GM21390 (cell line): ENCODE measurements at regions not wholly inside any gene's neighbourhood (a gene's known extent, or its start where the extent isn't known, plus 50 kb on each side); places are given as distances from the start of the nearest gene placed in this dataset.
"Not testable (repeated sequence)": the region's sequence is repeated elsewhere in the genome, so short reads cannot be mapped to it uniquely, and the experiment has no call there.

ENCODE experiments used
- ATAC-seq: cut with Tn5 transposase; IDR thresholded peaks from one replicate; pipeline ENCODE4 v1.9.1; 2021; ENCODE audit not compliant: unreplicated experiment

DNA sequence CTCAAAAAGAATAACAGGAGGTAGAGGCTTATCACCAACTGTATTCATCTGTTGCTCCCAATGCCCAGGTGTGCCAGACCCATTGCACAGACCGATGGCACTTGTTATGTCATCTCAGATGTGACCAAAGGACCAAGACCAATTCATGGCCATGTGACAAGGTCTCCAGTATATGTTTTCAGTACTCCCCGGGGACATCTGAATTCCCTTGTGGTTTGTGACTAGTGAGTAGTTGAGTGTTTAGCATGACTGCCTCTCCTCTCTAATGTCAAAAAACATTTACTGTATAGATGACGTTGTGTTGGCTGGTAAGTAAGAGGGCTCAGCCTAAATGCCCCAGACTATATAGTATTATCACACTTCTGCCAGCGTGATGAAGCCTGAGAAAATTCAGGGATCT lies 202.1 kb upstream of the SMIM30 start:
- ATAC-seq: no peak

GRCh38 chr7:113314594-113314993 lies 196.2 kb upstream of the SMIM30 start:
- no peak for ATAC-seq

GRCh38 chr7:113308399-113308798 lies 190.0 kb upstream of the SMIM30 start:
- no peak for ATAC-seq

GRCh38 chr7:113307147-113307546 lies 188.8 kb upstream of the SMIM30 start:
- no peak for ATAC-seq

DNA sequence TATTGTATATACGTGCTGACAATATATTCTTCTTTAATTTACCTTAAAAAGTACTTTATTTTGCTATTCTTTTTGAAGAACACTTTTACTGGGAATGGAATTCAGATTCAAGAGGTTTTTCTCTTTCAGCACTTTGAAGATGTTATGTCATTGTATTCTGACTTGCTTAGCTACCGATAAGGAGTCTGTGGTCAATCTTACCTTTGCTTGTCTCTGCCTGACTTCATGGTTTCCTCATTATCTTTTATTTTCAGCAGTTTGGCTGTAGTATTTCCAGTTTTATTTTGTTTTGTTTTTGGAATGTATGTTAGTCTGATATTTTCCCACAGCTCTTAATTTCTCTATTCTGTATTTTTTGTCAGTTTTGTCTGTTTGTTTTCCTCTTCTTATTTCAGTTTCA lies 187.9 kb upstream of the SMIM30 start:
- no peak for ATAC-seq

- ATAC-seq: no peak
These were observed 185.8 kb upstream of the SMIM30 start for GRCh38 chr7:113304104-113304503.

GRCh38 chr7:113303388-113303787 lies 185.0 kb upstream of the SMIM30 start:
- ATAC-seq: not testable (repeated sequence)

GRCh38 chr7:113301983-113302382 lies 183.6 kb upstream of the SMIM30 start:
- ATAC-seq: no peak

- no peak for ATAC-seq
These were observed 182.8 kb upstream of the SMIM30 start for GRCh38 chr7:113301141-113301540.

GRCh38 chr7:113299748-113300147 lies 181.4 kb upstream of the SMIM30 start:
- ATAC-seq: no peak

- no peak for ATAC-seq
These were observed 180.1 kb upstream of the SMIM30 start for GRCh38 chr7:113298501-113298900.

DNA sequence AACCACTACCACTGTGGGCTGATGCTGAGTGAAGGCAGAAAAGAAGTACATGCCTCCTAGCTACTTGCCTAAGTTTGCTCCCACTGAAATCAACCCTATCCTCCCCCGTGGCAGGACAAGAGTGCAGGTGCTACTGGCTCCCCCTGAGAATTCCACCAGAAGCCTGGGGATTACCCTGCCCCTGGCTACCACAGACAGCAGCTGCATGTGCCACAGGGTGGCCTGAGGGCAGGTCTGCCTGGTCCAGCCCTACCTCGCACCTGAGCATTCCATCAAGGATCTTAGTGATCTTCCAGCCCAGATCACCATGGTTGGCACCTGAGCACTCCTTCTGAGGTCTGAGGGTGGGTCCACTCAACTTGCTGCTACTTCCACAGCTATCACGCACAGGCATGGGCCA lies 176.4 kb upstream of the SMIM30 start:
- ATAC-seq: no peak

DNA sequence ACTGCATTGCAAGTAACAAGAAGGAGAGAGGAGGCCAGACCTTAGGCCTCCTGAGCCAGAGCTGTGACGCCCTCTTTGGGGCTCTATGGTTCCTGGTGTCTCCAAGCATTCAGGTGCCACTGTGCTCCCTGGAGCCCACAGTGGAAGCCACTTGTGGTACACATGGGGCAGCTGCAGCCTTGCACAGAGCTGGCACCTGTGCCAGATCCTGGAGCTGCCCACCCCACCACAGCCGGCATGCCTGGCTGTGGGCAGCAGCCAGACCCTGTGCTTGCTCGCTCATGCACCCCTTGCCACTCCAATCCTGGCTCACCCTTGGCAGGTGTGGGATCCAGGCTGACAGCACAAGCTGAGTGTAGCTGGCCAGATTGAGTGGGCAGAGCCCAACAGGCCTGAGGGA lies 173.8 kb upstream of the SMIM30 start:
- no peak for ATAC-seq

DNA sequence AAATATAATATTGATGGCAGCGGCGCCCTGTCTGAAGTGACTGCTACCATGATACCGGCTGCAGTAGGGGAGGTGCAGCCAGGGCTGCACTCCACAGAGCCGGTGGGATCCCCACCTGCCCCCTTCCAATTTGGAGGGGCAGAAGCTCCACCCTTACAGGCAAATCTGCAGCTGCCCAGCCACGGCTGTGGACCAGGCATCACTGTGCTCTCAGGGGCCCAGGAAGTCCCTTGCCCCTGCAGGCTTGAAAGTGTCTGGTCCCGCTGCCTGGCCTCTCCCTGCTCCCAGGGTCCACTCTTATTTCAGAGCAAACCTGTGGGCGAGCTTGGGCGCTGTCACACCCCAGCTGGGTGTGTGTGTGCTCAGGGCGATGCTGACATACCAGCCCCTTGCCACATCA lies 172.7 kb upstream of the SMIM30 start:
- ATAC-seq: no peak

- peak; percentile 68 for ATAC-seq
These were observed 170.9 kb upstream of the SMIM30 start for GRCh38 chr7:113289140-113289740.

DNA sequence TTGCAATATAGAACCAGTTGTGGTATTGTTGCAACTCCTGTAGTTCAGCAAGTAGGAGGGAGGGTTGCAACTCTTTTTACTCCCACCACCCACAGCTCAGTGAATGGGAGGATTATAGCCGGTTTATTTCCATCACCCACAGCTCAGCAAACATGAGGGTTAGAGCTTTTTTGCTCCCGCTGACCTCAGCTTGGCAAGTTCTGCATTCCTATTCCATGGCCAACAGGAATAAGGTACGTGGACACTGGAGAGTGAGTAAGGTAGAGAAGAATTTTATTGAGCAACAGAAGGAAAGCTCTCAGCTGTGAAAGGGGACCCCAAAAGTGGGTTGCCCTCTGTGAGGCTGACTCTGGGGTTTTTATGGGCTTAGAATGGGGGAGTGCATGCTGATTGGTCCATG lies 167.1 kb upstream of the SMIM30 start:
- no peak for ATAC-seq

DNA sequence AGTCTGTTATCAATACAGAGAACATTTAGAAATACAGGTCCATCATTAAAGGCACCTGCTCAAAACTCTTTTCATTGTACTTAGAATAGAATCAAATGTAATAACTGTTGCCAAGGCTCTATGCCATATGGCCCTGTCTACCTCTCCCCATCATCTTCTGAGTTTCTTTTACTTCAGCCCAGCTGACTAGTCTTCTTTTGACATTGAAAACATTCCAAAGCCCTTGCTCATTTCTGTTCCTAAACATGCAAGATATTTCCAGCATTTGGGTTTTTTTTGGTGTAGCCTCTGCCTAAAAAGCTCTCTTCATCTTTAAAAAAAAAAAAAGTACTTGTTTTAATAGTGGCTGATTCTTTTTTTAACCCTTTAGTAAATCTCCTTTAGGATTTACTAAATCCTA lies 165.5 kb upstream of the SMIM30 start:
- ATAC-seq: no peak

DNA sequence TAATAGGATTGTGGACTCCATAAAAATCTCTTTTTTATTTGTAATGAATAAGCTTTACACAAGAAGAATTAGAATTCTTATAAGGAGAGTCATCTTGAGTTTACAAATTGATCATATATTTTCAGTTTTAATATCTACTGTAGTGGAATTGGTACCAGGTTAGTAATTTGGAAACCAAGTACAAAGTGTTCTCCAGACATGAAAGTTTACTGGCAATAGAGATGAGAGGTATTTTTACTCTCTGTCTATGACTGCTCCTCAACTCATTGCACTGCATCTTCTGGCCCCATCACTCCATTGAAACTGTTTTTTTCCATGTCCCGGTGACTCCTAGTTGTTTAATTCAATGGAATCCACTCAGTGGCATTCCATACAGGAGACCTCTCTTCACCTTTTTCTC lies 164.5 kb upstream of the SMIM30 start:
- no peak for ATAC-seq

DNA sequence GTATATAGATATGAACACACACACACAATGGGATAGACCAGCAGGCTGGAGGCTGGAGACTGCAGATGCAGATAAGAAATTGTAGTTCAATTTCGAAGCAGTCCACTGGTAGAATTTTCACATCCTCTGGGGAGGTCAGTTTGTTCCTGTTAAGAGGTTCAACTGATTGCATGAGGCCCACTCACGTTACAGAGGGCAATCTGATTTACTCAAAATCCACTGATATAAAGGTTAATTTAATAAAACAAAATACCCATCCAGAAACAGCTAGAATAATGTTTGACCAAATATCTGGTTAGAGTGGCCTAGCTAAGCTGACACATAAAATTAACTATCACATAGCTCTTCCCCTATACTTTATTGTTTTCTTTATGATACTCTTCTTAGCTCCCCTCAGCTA lies 162.9 kb upstream of the SMIM30 start:
- ATAC-seq: no peak

GRCh38 chr7:113279256-113279655 lies 160.9 kb upstream of the SMIM30 start:
- no peak for ATAC-seq

DNA sequence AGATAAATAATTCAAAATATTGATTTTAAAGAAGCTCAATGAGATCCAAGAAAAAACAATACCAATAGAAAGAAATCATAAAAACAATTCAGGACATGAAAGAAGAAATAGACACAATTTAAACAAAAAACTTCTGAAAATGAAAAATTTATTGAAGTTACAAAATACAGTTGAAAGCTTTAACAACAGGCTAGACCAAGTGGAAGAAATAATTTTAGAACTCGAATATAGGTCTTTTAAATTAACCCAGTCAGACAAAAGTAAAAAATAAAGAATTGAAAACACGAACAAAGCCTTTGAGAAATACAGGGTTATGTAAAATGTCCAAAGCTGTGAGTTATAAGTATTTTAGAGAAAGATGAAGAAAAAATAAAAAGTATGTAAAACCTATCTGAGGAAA lies 152.4 kb upstream of the SMIM30 start:
- ATAC-seq: no peak

DNA sequence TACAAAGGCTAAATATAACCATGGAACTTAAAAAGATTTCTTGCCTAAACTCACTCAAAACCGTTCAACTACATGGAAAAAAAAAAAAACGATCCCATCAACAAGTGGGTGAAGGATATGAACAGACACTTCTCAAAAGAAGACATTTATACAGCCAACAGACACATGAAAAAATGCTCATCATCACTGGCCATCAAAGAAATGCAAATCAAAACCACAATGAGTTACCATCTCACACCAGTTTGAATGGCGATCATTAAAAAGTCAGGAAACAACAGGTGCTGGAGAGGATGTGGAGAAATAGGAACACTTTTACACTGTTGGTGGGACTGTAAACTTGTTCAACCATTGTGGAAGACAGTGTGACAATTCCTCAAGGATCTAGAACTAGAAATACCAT lies 151.2 kb upstream of the SMIM30 start:
- ATAC-seq: not testable (repeated sequence)

DNA sequence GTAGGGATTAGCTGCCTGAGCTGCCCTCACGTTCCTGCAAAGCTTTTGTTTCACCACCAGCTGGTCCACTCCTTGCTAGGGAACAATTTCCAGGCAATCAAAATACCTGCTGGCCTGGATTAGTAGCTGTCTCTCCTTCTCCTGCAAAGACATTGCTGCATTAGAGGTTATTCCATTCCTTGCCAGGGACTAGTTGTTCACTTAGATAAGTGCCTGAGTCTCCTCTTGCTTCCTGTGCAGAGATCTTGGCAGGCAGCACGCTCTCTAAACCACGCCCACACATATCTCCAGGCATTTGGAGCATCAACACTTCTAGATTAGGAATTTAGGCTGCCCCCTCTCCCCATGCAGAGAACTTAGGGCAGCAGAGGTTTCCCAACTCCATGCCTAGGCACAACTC lies 150.4 kb upstream of the SMIM30 start:
- no peak for ATAC-seq

- no peak for ATAC-seq
These were observed 149.5 kb upstream of the SMIM30 start for GRCh38 chr7:113267885-113268284.
